GM23338 (cell line): ENCODE measurements at regions not wholly inside any gene's neighbourhood (a gene's known extent, or its start where the extent isn't known, plus 50 kb on each side); places are given as distances from the start of the nearest gene placed in this dataset.

Source experiments
- ATAC-seq: fragments of 200-7000 bp; cut with Tn5 transposase; 3 replicates; pipeline ENCODE4 v1.9.1; 2020
- DNase-seq: peaks from one replicate; pipeline ENCODE4 v3.0.0-alpha.2; 2015; ENCODE audit warnings: low spot score
- H2AFZ ChIP-seq: fragments of 200-600 bp; sonication (generic); 2 replicates; pipeline ENCODE4 v1.8.0; 2016; ENCODE audit warnings: antibody characterized with exemption, mild to moderate bottlenecking, moderate library complexity
- H3F3A ChIP-seq: fragments of 200-600 bp; sonication (generic); replicated peaks from 2 replicates; pipeline ENCODE4 v1.8.0; 2017; ENCODE audit warnings: antibody characterized with exemption, mixed run types, low read depth
- H3K27ac ChIP-seq: fragments of 200-600 bp; sonication (generic); 2 replicates; pipeline ENCODE4 v1.6.1; 2016; ENCODE audit warnings: low read depth
- H3K27me3 ChIP-seq: fragments of 200-600 bp; sonication (generic); 2 replicates; pipeline ENCODE4 v1.8.0; 2016; ENCODE audit warnings: mild to moderate bottlenecking, mixed run types, moderate library complexity; ENCODE audit not compliant: insufficient read depth
- H3K36me3 ChIP-seq: fragments of 200-600 bp; sonication (generic); 2 replicates; pipeline ENCODE4 v1.8.0; 2016; ENCODE audit warnings: mild to moderate bottlenecking; ENCODE audit not compliant: insufficient read depth
- H3K4me1 ChIP-seq: fragments of 200-600 bp; sonication (generic); 2 replicates; pipeline ENCODE4 v1.8.0; 2016; ENCODE audit warnings: mild to moderate bottlenecking, moderate library complexity; ENCODE audit not compliant: insufficient read depth
- H3K4me2 ChIP-seq: fragments of 200-600 bp; sonication (generic); 2 replicates; pipeline ENCODE4 v1.7.1; 2017; ENCODE audit warnings: mixed run types
- H3K4me3 ChIP-seq: fragments of 200-600 bp; sonication (generic); 2 replicates; pipeline ENCODE4 v1.6.1; 2016; ENCODE audit warnings: mixed run types
- H3K79me2 ChIP-seq: fragments of 200-600 bp; sonication (generic); replicated peaks from 2 replicates; pipeline ENCODE4 v1.8.0; 2017; ENCODE audit warnings: mild to moderate bottlenecking; ENCODE audit not compliant: insufficient read depth
- H3K9me2 ChIP-seq: fragments of 200-600 bp; sonication (generic); 2 replicates; pipeline ENCODE4 v1.8.0; 2017; ENCODE audit not compliant: insufficient read depth
- H4K20me1 ChIP-seq: fragments of 200-600 bp; sonication (generic); replicated peaks from 2 replicates; pipeline ENCODE4 v1.8.0; 2017; ENCODE audit warnings: mild to moderate bottlenecking; ENCODE audit not compliant: insufficient read depth
- H3K27ac Mint-ChIP-seq: 2 replicates; pipeline ENCODE4 v1.8.0; 2020; ENCODE audit warnings: inconsistent platforms, mild to moderate bottlenecking, moderate library complexity, mixed read lengths
- H3K27me3 Mint-ChIP-seq: 3 replicates; pipeline ENCODE4 v1.8.0; 2022; ENCODE audit warnings: low read depth, mild to moderate bottlenecking, moderate library complexity, mixed read lengths, inconsistent platforms; ENCODE audit not compliant: insufficient read depth, poor library complexity
- H3K36me3 Mint-ChIP-seq: 3 replicates; pipeline ENCODE4 v1.8.0; 2021; ENCODE audit warnings: low read depth, mild to moderate bottlenecking, inconsistent platforms, moderate library complexity, mixed read lengths
- H3K4me1 Mint-ChIP-seq: 3 replicates; pipeline ENCODE4 v1.8.0; 2020; ENCODE audit warnings: mild to moderate bottlenecking, inconsistent platforms, mixed read lengths
- H3K4me3 Mint-ChIP-seq: 3 replicates; pipeline ENCODE4 v1.8.0; 2021; ENCODE audit warnings: moderate library complexity, mild to moderate bottlenecking, inconsistent platforms, mixed read lengths
- H3K9me3 Mint-ChIP-seq: 3 replicates; pipeline ENCODE4 v1.8.0; 2020; ENCODE audit warnings: moderate library complexity, mild to moderate bottlenecking, inconsistent platforms, mixed read lengths
- CREB1 ChIP-seq: fragments of 250-450 bp; sonication (Bioruptor Pico); IDR thresholded peaks from 2 replicates; pipeline ENCODE4 v1.5.0; 2020; ENCODE audit warnings: low read depth, mild to moderate bottlenecking, moderate library complexity
- CTCF ChIP-seq, 2 experiments: fragments of 200-600 bp in 1 of 2; sonication (generic) in 1 of 2; conservative IDR thresholded peaks; 2 replicates each; pipeline versions ENCODE4 v1.5.1 to v1.6.1; 2016 to 2017; ENCODE audit warnings: antibody characterized with exemption in 2 of 2, low read depth in 2 of 2, mild to moderate bottlenecking in 2 of 2, moderate library complexity in 1 of 2
- EZH2 ChIP-seq: fragments of 200-600 bp; sonication (generic); IDR thresholded peaks from one replicate; pipeline ENCODE4 v1.8.0; 2017; ENCODE audit warnings: antibody characterized with exemption, mild to moderate bottlenecking, low read depth; ENCODE audit not compliant: unreplicated experiment
- EZH2phosphoT487 ChIP-seq: fragments of 200-600 bp; sonication (generic); IDR thresholded peaks from one replicate; pipeline ENCODE4 v1.8.1; 2018; ENCODE audit warnings: antibody characterized with exemption; ENCODE audit not compliant: unreplicated experiment
- JUNB ChIP-seq: IDR thresholded peaks from one replicate; pipeline ENCODE4 v1.6.1; 2016; ENCODE audit warnings: antibody characterized with exemption; ENCODE audit not compliant: unreplicated experiment
- NANOG ChIP-seq: IDR thresholded peaks from 2 replicates; pipeline ENCODE4 v1.6.1; 2016; ENCODE audit warnings: antibody characterized with exemption, borderline replicate concordance
- POLR2AphosphoS5 ChIP-seq: IDR thresholded peaks from 2 replicates; pipeline ENCODE4 v1.6.1; 2016; ENCODE audit warnings: antibody characterized with exemption, low read depth
- REST ChIP-seq: IDR thresholded peaks from one replicate; pipeline ENCODE4 v1.6.1; 2018; ENCODE audit warnings: antibody characterized with exemption; ENCODE audit not compliant: unreplicated experiment
- STAT1 ChIP-seq: IDR thresholded peaks from one replicate; pipeline ENCODE4 v1.6.1; 2016; ENCODE audit warnings: antibody characterized with exemption; ENCODE audit not compliant: unreplicated experiment
- ZNF114 ChIP-seq: fragments of 250-450 bp; sonication (Bioruptor Pico); IDR thresholded peaks from 2 replicates; pipeline ENCODE4 v1.5.0; 2020; ENCODE audit warnings: mild to moderate bottlenecking, moderate library complexity
- ZNF331 ChIP-seq: fragments of 250-450 bp; sonication (Bioruptor Pico); IDR thresholded peaks from 2 replicates; pipeline ENCODE4 v1.5.0; 2020; ENCODE audit warnings: low read depth, mild to moderate bottlenecking, moderate library complexity
- TF ChIP-seq, protein P1 (sequence below): fragments of 250-450 bp; sonication (Bioruptor Pico); IDR thresholded peaks from 2 replicates; pipeline ENCODE4 v1.5.0; 2020; ENCODE audit warnings: mild to moderate bottlenecking, moderate library complexity
- TF ChIP-seq, protein P2 (sequence below): IDR thresholded peaks from 2 replicates; pipeline ENCODE4 v1.6.1; 2016; ENCODE audit warnings: antibody characterized with exemption

GRCh38 chr10:61356354-61356753, 96.8 kb downstream of the TMEM26 start:
- H3K4me3 Mint-ChIP-seq = no peak overlapping the region
- Histone ChIP-seq H4K20me1 (no peaks in the 10 kb centered on the region), H3K27ac (no peak overlapping the region), H3K27me3 (no peaks in the 10 kb centered on the region), H3F3A (no peaks in the 10 kb centered on the region), H3K4me2 (no peak overlapping the region), H3K4me3 (no peak overlapping the region), H3K79me2 (no peaks in the 10 kb centered on the region), H3K9me2 (no peaks in the 10 kb centered on the region), H3K36me3 (no peaks in the 10 kb centered on the region), H2AFZ (no peak overlapping the region), H3K4me1 (no peaks in the 10 kb centered on the region)
- no peaks in the 10 kb centered on the region for H3K27me3 Mint-ChIP-seq
- H3K36me3 Mint-ChIP-seq = peaks cover 10% of the 10 kb centered on the region; the same call in 1 of the 3 replicates
- H3K27ac Mint-ChIP-seq = no peak overlapping the region
- no peak for DNase-seq
- TF ChIP-seq EZH2phosphoT487 = no peak
- no peak for TF ChIP-seq ZNF114 (CRISPR knock-in tag)
- TF ChIP-seq POLR2AphosphoS5 = no peak
- no peak for TF ChIP-seq ZNF331
- no peak for TF ChIP-seq JUNB
- TF ChIP-seq, protein P1, sequence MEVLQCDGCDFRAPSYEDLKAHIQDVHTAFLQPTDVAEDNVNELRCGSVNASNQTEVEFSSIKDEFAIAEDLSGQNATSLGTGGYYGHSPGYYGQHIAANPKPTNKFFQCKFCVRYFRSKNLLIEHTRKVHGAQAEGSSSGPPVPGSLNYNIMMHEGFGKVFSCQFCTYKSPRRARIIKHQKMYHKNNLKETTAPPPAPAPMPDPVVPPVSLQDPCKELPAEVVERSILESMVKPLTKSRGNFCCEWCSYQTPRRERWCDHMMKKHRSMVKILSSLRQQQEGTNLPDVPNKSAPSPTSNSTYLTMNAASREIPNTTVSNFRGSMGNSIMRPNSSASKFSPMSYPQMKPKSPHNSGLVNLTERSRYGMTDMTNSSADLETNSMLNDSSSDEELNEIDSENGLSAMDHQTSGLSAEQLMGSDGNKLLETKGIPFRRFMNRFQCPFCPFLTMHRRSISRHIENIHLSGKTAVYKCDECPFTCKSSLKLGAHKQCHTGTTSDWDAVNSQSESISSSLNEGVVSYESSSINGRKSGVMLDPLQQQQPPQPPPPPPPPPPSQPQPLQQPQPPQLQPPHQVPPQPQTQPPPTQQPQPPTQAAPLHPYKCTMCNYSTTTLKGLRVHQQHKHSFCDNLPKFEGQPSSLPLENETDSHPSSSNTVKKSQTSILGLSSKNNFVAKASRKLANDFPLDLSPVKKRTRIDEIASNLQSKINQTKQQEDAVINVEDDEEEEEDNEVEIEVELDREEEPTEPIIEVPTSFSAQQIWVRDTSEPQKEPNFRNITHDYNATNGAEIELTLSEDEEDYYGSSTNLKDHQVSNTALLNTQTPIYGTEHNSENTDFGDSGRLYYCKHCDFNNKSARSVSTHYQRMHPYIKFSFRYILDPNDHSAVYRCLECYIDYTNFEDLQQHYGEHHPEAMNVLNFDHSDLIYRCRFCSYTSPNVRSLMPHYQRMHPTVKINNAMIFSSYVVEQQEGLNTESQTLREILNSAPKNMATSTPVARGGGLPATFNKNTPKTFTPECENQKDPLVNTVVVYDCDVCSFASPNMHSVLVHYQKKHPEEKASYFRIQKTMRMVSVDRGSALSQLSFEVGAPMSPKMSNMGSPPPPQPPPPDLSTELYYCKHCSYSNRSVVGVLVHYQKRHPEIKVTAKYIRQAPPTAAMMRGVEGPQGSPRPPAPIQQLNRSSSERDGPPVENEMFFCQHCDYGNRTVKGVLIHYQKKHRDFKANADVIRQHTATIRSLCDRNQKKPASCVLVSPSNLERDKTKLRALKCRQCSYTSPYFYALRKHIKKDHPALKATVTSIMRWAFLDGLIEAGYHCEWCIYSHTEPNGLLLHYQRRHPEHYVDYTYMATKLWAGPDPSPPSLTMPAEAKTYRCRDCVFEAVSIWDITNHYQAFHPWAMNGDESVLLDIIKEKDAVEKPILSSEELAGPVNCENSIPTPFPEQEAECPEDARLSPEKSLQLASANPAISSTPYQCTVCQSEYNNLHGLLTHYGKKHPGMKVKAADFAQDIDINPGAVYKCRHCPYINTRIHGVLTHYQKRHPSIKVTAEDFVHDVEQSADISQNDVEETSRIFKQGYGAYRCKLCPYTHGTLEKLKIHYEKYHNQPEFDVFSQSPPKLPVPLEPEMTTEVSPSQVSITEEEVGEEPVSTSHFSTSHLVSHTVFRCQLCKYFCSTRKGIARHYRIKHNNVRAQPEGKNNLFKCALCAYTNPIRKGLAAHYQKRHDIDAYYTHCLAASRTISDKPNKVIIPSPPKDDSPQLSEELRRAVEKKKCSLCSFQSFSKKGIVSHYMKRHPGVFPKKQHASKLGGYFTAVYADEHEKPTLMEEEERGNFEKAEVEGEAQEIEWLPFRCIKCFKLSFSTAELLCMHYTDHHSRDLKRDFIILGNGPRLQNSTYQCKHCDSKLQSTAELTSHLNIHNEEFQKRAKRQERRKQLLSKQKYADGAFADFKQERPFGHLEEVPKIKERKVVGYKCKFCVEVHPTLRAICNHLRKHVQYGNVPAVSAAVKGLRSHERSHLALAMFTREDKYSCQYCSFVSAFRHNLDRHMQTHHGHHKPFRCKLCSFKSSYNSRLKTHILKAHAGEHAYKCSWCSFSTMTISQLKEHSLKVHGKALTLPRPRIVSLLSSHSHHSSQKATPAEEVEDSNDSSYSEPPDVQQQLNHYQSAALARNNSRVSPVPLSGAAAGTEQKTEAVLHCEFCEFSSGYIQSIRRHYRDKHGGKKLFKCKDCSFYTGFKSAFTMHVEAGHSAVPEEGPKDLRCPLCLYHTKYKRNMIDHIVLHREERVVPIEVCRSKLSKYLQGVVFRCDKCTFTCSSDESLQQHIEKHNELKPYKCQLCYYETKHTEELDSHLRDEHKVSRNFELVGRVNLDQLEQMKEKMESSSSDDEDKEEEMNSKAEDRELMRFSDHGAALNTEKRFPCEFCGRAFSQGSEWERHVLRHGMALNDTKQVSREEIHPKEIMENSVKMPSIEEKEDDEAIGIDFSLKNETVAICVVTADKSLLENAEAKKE (CRISPR knock-in tag) = no peak
- TF ChIP-seq REST = no peak
- no peak for TF ChIP-seq CTCF (conservative IDR thresholded peaks at IDR 0.05; ENCODE audit: low read depth in 2 of 2)
- no peak for TF ChIP-seq CREB1 (CRISPR knock-in tag)
- TF ChIP-seq, protein P2, sequence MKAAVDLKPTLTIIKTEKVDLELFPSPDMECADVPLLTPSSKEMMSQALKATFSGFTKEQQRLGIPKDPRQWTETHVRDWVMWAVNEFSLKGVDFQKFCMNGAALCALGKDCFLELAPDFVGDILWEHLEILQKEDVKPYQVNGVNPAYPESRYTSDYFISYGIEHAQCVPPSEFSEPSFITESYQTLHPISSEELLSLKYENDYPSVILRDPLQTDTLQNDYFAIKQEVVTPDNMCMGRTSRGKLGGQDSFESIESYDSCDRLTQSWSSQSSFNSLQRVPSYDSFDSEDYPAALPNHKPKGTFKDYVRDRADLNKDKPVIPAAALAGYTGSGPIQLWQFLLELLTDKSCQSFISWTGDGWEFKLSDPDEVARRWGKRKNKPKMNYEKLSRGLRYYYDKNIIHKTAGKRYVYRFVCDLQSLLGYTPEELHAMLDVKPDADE = no peak
- no peak for TF ChIP-seq EZH2
- TF ChIP-seq NANOG = no peak
- TF ChIP-seq STAT1 = no peak
- ATAC-seq = no peak
- H3K4me1 Mint-ChIP-seq = no peaks in the 10 kb centered on the region
- H3K9me3 Mint-ChIP-seq = peaks cover 14% of the 10 kb centered on the region; the same call in 2 of the 3 replicates
